Germinal center (tissue), 1 donor: ENCODE measurements at regions not wholly inside any gene's neighbourhood (a gene's known extent, or its start where the extent isn't known, plus 50 kb on each side); places are given as distances from the start of the nearest gene placed in this dataset.

Experiments used
- DNase-seq: peaks from one replicate; pipeline ENCODE4 v3.0.0; 2012; ENCODE audit warnings: mixed read lengths, low spot score

- no peak for DNase-seq
Observed at GRCh38 chr12:94750864-94751263, 100.5 kb upstream of the TMCC3 start.

- DNase-seq, result no peak
Observed at GRCh38 chr12:94749890-94750289, 99.5 kb upstream of the TMCC3 start.

- DNase-seq, result no peak
Observed at GRCh38 chr12:94749455-94749854, 99.1 kb upstream of the TMCC3 start.

- DNase-seq, result no peak
Observed at GRCh38 chr12:94748726-94749421, 98.5 kb upstream of the TMCC3 start.

- DNase-seq, result no peak
Observed at GRCh38 chr12:94745562-94745961, 95.2 kb upstream of the TMCC3 start.

GRCh38 chr12:94743174-94743573 lies 92.8 kb upstream of the TMCC3 start:
- DNase-seq, result no peak

GRCh38 chr12:94740601-94741362 lies 90.4 kb upstream of the TMCC3 start:
- DNase-seq, result no peak

- DNase-seq, result no peak
Observed at GRCh38 chr12:94736820-94737219, 86.5 kb upstream of the TMCC3 start.

- no peak for DNase-seq
Observed at GRCh38 chr12:94736004-94736403, 85.6 kb upstream of the TMCC3 start.

GRCh38 chr12:94733727-94734126 lies 83.4 kb upstream of the TMCC3 start:
- no peak for DNase-seq

GRCh38 chr12:94732367-94732990 lies 82.1 kb upstream of the TMCC3 start:
- no peak for DNase-seq

- no peak for DNase-seq
Observed at GRCh38 chr12:94731733-94732360, 81.5 kb upstream of the TMCC3 start.

- DNase-seq, result no peak
Observed at GRCh38 chr12:94730847-94731246, 80.5 kb upstream of the TMCC3 start.

- no peak for DNase-seq
Observed at GRCh38 chr12:94726236-94726835, 76.0 kb upstream of the TMCC3 start.

GRCh38 chr12:94725375-94726168 lies 75.2 kb upstream of the TMCC3 start:
- DNase-seq, result peak; percentile 47

GRCh38 chr12:94722664-94723063 lies 72.3 kb upstream of the TMCC3 start:
- no peak for DNase-seq

GRCh38 chr12:94721173-94721572 lies 70.8 kb upstream of the TMCC3 start:
- peak; percentile 67 for DNase-seq

- no peak for DNase-seq
Observed at GRCh38 chr12:94718114-94718513, 67.8 kb upstream of the TMCC3 start.

- DNase-seq, result no peak
Observed at GRCh38 chr12:94717656-94718055, 67.3 kb upstream of the TMCC3 start.

GRCh38 chr12:94717108-94717507 lies 66.8 kb upstream of the TMCC3 start:
- no peak for DNase-seq

- DNase-seq, result no peak
Observed at GRCh38 chr12:94716339-94716738, 66.0 kb upstream of the TMCC3 start.
